IPS-15b (cell line): ENCODE measurements at regions not wholly inside any gene's neighbourhood (a gene's known extent, or its start where the extent isn't known, plus 50 kb on each side); places are given as distances from the start of the nearest gene placed in this dataset.

ENCODE experiments used
- H3K27me3 ChIP-seq: one replicate; pipeline ENCODE4 v1.6.1; 2013; ENCODE audit warnings: low read length; ENCODE audit not compliant: control insufficient read depth, insufficient read depth
- H3K36me3 ChIP-seq: one replicate; pipeline ENCODE4 v1.6.1; 2013; ENCODE audit warnings: low read length; ENCODE audit not compliant: control insufficient read depth, insufficient read depth
- H3K4me1 ChIP-seq: one replicate; pipeline ENCODE4 v1.6.1; 2013; ENCODE audit warnings: mild to moderate bottlenecking, low read length; ENCODE audit not compliant: control insufficient read depth, insufficient read depth
- H3K4me3 ChIP-seq: one replicate; pipeline ENCODE4 v1.5.1; 2013; ENCODE audit warnings: low read depth, low read length
- H3K9ac ChIP-seq: one replicate; pipeline ENCODE4 v1.6.1; 2013; ENCODE audit warnings: low read depth, mild to moderate bottlenecking, low read length
- H3K9me3 ChIP-seq: one replicate; pipeline ENCODE4 v1.6.1; 2013; ENCODE audit warnings: mild to moderate bottlenecking, low read length; ENCODE audit not compliant: control insufficient read depth, insufficient read depth

GRCh38 chr14:96959992-96960391, 162.8 kb downstream of the VRK1 start:
- no peak overlapping the region for H3K9ac ChIP-seq
- H3K4me3 ChIP-seq = no peak overlapping the region
- no peaks in the 10 kb centered on the region for H3K36me3 ChIP-seq
- H3K27me3 ChIP-seq = no peaks in the 10 kb centered on the region
- H3K9me3 ChIP-seq = no peaks in the 10 kb centered on the region
- no peaks in the 10 kb centered on the region for H3K4me1 ChIP-seq

GRCh38 chr14:96960598-96961116, 163.5 kb downstream of the VRK1 start:
- no peaks in the 10 kb centered on the region for H3K36me3 ChIP-seq
- H3K27me3 ChIP-seq = no peaks in the 10 kb centered on the region
- no peak overlapping the region for H3K9ac ChIP-seq
- H3K9me3 ChIP-seq = no peaks in the 10 kb centered on the region
- no peaks in the 10 kb centered on the region for H3K4me1 ChIP-seq
- no peak overlapping the region for H3K4me3 ChIP-seq

GRCh38 chr14:96961895-96962294, 164.7 kb downstream of the VRK1 start:
- Histone ChIP-seq H3K9ac (no peak overlapping the region), H3K4me3 (no peak overlapping the region), H3K4me1 (peaks cover 4% of the 10 kb centered on the region), H3K9me3 (no peaks in the 10 kb centered on the region), H3K36me3 (no peaks in the 10 kb centered on the region), H3K27me3 (no peaks in the 10 kb centered on the region)

- H3K4me3 ChIP-seq = no peak overlapping the region
- H3K4me1 ChIP-seq = peaks cover 4% of the 10 kb centered on the region
- no peaks in the 10 kb centered on the region for H3K9me3 ChIP-seq
Measured at GRCh38 chr14:96962337-96962736, 165.2 kb downstream of the VRK1 start.

GRCh38 chr14:96964726-96965415, 167.7 kb downstream of the VRK1 start:
- Histone ChIP-seq H3K9me3 (no peaks in the 10 kb centered on the region), H3K4me1 (peaks cover 4% of the 10 kb centered on the region), H3K9ac (no peak overlapping the region), H3K36me3 (no peaks in the 10 kb centered on the region), H3K4me3 (no peak overlapping the region), H3K27me3 (no peaks in the 10 kb centered on the region)

More at GRCh38 chr14:96962337-96962736, 165.2 kb downstream of the VRK1 start:
- Histone ChIP-seq H3K9ac (no peak overlapping the region), H3K27me3 (no peaks in the 10 kb centered on the region), H3K36me3 (no peaks in the 10 kb centered on the region)

- Histone ChIP-seq H3K9me3 (no peaks in the 10 kb centered on the region), H3K4me3 (no peak overlapping the region), H3K36me3 (no peaks in the 10 kb centered on the region), H3K27me3 (no peaks in the 10 kb centered on the region), H3K9ac (no peak overlapping the region), H3K4me1 (peaks cover 4% of the 10 kb centered on the region)
Measured at GRCh38 chr14:96965885-96966595, 168.9 kb downstream of the VRK1 start.

GRCh38 chr14:96975116-96975515, 177.9 kb downstream of the VRK1 start:
- no peaks in the 10 kb centered on the region for H3K36me3 ChIP-seq
- no peak overlapping the region for H3K9ac ChIP-seq
- no peaks in the 10 kb centered on the region for H3K4me1 ChIP-seq
- H3K27me3 ChIP-seq = no peaks in the 10 kb centered on the region
- H3K4me3 ChIP-seq = no peak overlapping the region
- H3K9me3 ChIP-seq = no peaks in the 10 kb centered on the region

- Histone ChIP-seq H3K4me1 (no peaks in the 10 kb centered on the region), H3K36me3 (no peaks in the 10 kb centered on the region), H3K4me3 (no peak overlapping the region), H3K9ac (no peak overlapping the region), H3K9me3 (no peaks in the 10 kb centered on the region), H3K27me3 (no peaks in the 10 kb centered on the region)
Measured at GRCh38 chr14:96978525-96979272, 181.5 kb downstream of the VRK1 start.

- Histone ChIP-seq H3K4me1 (no peaks in the 10 kb centered on the region), H3K36me3 (no peaks in the 10 kb centered on the region), H3K27me3 (no peaks in the 10 kb centered on the region), H3K4me3 (no peak overlapping the region), H3K9me3 (no peaks in the 10 kb centered on the region), H3K9ac (no peak overlapping the region)
Measured at GRCh38 chr14:96979611-96980074, 182.5 kb downstream of the VRK1 start.

- no peaks in the 10 kb centered on the region for H3K27me3 ChIP-seq
- no peaks in the 10 kb centered on the region for H3K36me3 ChIP-seq
- no peaks in the 10 kb centered on the region for H3K4me1 ChIP-seq
- no peak overlapping the region for H3K9ac ChIP-seq
- no peak overlapping the region for H3K4me3 ChIP-seq
- no peaks in the 10 kb centered on the region for H3K9me3 ChIP-seq
Measured at GRCh38 chr14:96980835-96981234, 183.7 kb downstream of the VRK1 start.

GRCh38 chr14:96986256-96987085, 189.3 kb downstream of the VRK1 start:
- Histone ChIP-seq H3K4me1 (no peaks in the 10 kb centered on the region), H3K9ac (no peak overlapping the region), H3K27me3 (no peaks in the 10 kb centered on the region), H3K4me3 (no peak overlapping the region), H3K9me3 (no peaks in the 10 kb centered on the region), H3K36me3 (no peaks in the 10 kb centered on the region)
